ENCODE measurements at regions not wholly inside any gene's neighbourhood (a gene's known extent, or its start where the extent isn't known, plus 50 kb on each side); places are given as distances from the start of the nearest gene placed in this dataset.

- H3K27me3 Mint-ChIP-seq = peaks cover 21% of the 10 kb centered on the region
- Histone ChIP-seq H3K27me3 (replicated peaks in 1 of 4; ENCODE audit: control extremely low read depth in 1 of 4, control insufficient read depth in 3 of 4, insufficient read depth in 4 of 4, low read length in 3 of 4) (peaks cover 0 to 37% (median 20%) of the 10 kb centered on the region in 4 experiments), H4K20me1 (ENCODE audit: control insufficient read depth, insufficient read depth, low read length, poor library complexity, severe bottlenecking) (no peaks in the 10 kb centered on the region), H3K4me3 (ENCODE audit: control extremely low read depth in 1 of 5, extremely low read depth in 1 of 5, insufficient read depth in 1 of 5, low read depth in 2 of 5, low read length in 4 of 5) (peak overlapping the region; percentile 15 to 69 (median 59)), H3K79me2 (ENCODE audit: control insufficient read depth, insufficient read depth, low read length) (no peaks in the 10 kb centered on the region), H3K4me2 (replicated peaks; ENCODE audit: low read depth, low read length, poor library complexity, severe bottlenecking) (peak overlapping the region; percentile 95), H3K4me1 (ENCODE audit: control insufficient read depth in 2 of 2, insufficient read depth in 2 of 2, low read length in 2 of 2) (peaks cover 19 to 20% of the 10 kb centered on the region in 2 donors), H3K27ac (ENCODE audit: low read length in 2 of 2) (no peak overlapping the region), H3K36me3 (replicated peaks in 1 of 2; ENCODE audit: control extremely low read depth in 1 of 2, control insufficient read depth in 1 of 2, extremely low read depth in 1 of 2, insufficient read depth in 2 of 2, low read length in 1 of 2) (no peaks in the 10 kb centered on the region), H2AFZ (ENCODE audit: insufficient read depth, low read depth, low read length, poor library complexity, severe bottlenecking) (peak overlapping the region; percentile 74), H3K9ac (ENCODE audit: low read length) (peak overlapping the region; percentile 69), H3K9me3 (ENCODE audit: control extremely low read depth in 1 of 3, control insufficient read depth in 2 of 3, insufficient read depth in 1 of 3, low read length in 2 of 3) (peaks cover 0 to 7% (median 0%) of the 10 kb centered on the region in 3 donors)
- intact Hi-C loops (cut with micrococcal nuclease) = loop anchor here (5.0 kb wide), 1 partner anchor 40 kb away; no protein-coding TSS in a partner anchor
- POLR2A ChIA-PET = no interaction called here
- H3K9me3 Mint-ChIP-seq (ENCODE audit: insufficient read depth) = no peaks in the 10 kb centered on the region
- H3K4me3 Mint-ChIP-seq = peak overlapping the region; percentile 82
- DNase-seq (peak; percentile 48), ATAC-seq (ENCODE audit: low read depth) (peak; percentile 54)
- H3K27ac Mint-ChIP-seq = no peak overlapping the region
- H3K4me1 Mint-ChIP-seq = peaks cover 18% of the 10 kb centered on the region
- TF ChIP-seq CTCF (IDR thresholded peaks at IDR 0.05) (no peak), EZH2 (IDR thresholded peaks at IDR 0.05; ENCODE audit: borderline replicate concordance, insufficient read depth, low read depth, low read length, poor library complexity, severe bottlenecking) (peak; percentile 89)
- WGBS (ENCODE audit: insufficient coverage) = 6% methylated on average over 40 of the region's 42 CpGs
- CTCF ChIA-PET = no interaction called here
Observed at GRCh38 chr6:30007132-30007764, 53.8 kb upstream of the POLR1H start.

- Mint-ChIP-seq H3K4me1 (peaks cover 18% of the 10 kb centered on the region), H3K4me3 (no peak overlapping the region), H3K27ac (no peak overlapping the region), H3K9me3 (ENCODE audit: insufficient read depth) (no peaks in the 10 kb centered on the region), H3K27me3 (peaks cover 21% of the 10 kb centered on the region)
- Histone ChIP-seq H3K4me3 (ENCODE audit: control extremely low read depth in 1 of 5, extremely low read depth in 1 of 5, insufficient read depth in 1 of 5, low read depth in 2 of 5, low read length in 4 of 5) (no peak overlapping the region), H3K36me3 (replicated peaks in 1 of 2; ENCODE audit: control extremely low read depth in 1 of 2, control insufficient read depth in 1 of 2, extremely low read depth in 1 of 2, insufficient read depth in 2 of 2, low read length in 1 of 2) (no peaks in the 10 kb centered on the region), H2AFZ (ENCODE audit: insufficient read depth, low read depth, low read length, poor library complexity, severe bottlenecking) (no peak overlapping the region), H3K27me3 (replicated peaks in 1 of 4; ENCODE audit: control extremely low read depth in 1 of 4, control insufficient read depth in 3 of 4, insufficient read depth in 4 of 4, low read length in 3 of 4) (peaks cover 0 to 37% (median 20%) of the 10 kb centered on the region in 4 experiments), H3K4me2 (replicated peaks; ENCODE audit: low read depth, low read length, poor library complexity, severe bottlenecking) (no peak overlapping the region), H3K4me1 (ENCODE audit: control insufficient read depth in 2 of 2, insufficient read depth in 2 of 2, low read length in 2 of 2) (peaks cover 20 to 22% of the 10 kb centered on the region in 2 donors), H4K20me1 (ENCODE audit: control insufficient read depth, insufficient read depth, low read length, poor library complexity, severe bottlenecking) (no peaks in the 10 kb centered on the region), H3K9me3 (ENCODE audit: control extremely low read depth in 1 of 3, control insufficient read depth in 2 of 3, insufficient read depth in 1 of 3, low read length in 2 of 3) (peaks cover 0 to 7% (median 0%) of the 10 kb centered on the region in 3 donors), H3K27ac (ENCODE audit: low read length in 2 of 2) (no peak overlapping the region), H3K9ac (ENCODE audit: low read length) (no peak overlapping the region), H3K79me2 (ENCODE audit: control insufficient read depth, insufficient read depth, low read length) (no peaks in the 10 kb centered on the region)
- ChIA-PET CTCF (interaction anchor here (2.1 kb wide), 1 partner anchor 161 kb away, joined by 11 read pairs; no protein-coding TSS in a partner anchor), POLR2A (no interaction called here)
- intact Hi-C loops (cut with micrococcal nuclease) = loop anchor here (5.0 kb wide), 1 partner anchor 42 kb away; no protein-coding TSS in a partner anchor
- ATAC-seq (ENCODE audit: low read depth) (no peak), DNase-seq (no peak)
- TF ChIP-seq EZH2 (IDR thresholded peaks at IDR 0.05; ENCODE audit: borderline replicate concordance, insufficient read depth, low read depth, low read length, poor library complexity, severe bottlenecking) (no peak), CTCF (IDR thresholded peaks at IDR 0.05) (no peak)
- 100% methylated on average over 1 of the region's 3 CpGs for WGBS (ENCODE audit: insufficient coverage)
Observed at GRCh38 chr6:30009113-30009512, 52.0 kb upstream of the POLR1H start.
